Fibroblast of lung (primary cell): ENCODE measurements at regions not wholly inside any gene's neighbourhood (a gene's known extent, or its start where the extent isn't known, plus 50 kb on each side); places are given as distances from the start of the nearest gene placed in this dataset.
"Not testable (repeated sequence)": the region's sequence is repeated elsewhere in the genome, so short reads cannot be mapped to it uniquely, and the experiment has no call there.

Experiments used
- DNase-seq, 2 donors: peaks; one replicate each; pipeline versions ENCODE4 v3.0.0 to v3.0.0-alpha.2; 2010; ENCODE audit warnings: low read depth in 2 of 2
- H2AFZ ChIP-seq: 2 replicates; pipeline ENCODE4 v1.5.1; 2012; ENCODE audit warnings: low read length, control low read depth, inconsistent platforms
- H3K27ac ChIP-seq: 2 replicates; pipeline ENCODE4 v1.5.1; 2011; ENCODE audit warnings: low read length, control low read depth; ENCODE audit not compliant: insufficient read depth
- H3K27me3 ChIP-seq: 2 replicates; pipeline ENCODE4 v1.5.1; 2011; ENCODE audit warnings: mild to moderate bottlenecking, low read length; ENCODE audit not compliant: control insufficient read depth, insufficient read depth
- H3K36me3 ChIP-seq: 2 replicates; pipeline ENCODE4 v1.5.1; 2011; ENCODE audit warnings: low read length; ENCODE audit not compliant: control insufficient read depth, insufficient read depth
- H3K4me1 ChIP-seq: 2 replicates; pipeline ENCODE4 v1.5.1; 2011; ENCODE audit warnings: low read length; ENCODE audit not compliant: control insufficient read depth, insufficient read depth; ENCODE audit errors: extremely low read depth
- H3K4me2 ChIP-seq: 2 replicates; pipeline ENCODE4 v1.5.1; 2011; ENCODE audit warnings: low read length, control low read depth; ENCODE audit not compliant: insufficient read depth; ENCODE audit errors: extremely low read depth
- H3K4me3 ChIP-seq, 4 experiments: fragments of 200-600 bp in 1 of 4; sonication (generic) in 1 of 4; replicated peaks in 1 of 4; 2 replicates each; pipeline ENCODE4 v1.5.1; 2011 to 2016; ENCODE audit warnings: low read length in 4 of 4, low read depth in 3 of 4, mild to moderate bottlenecking in 3 of 4, control low read depth in 2 of 4, inconsistent platforms in 1 of 4, mixed read lengths in 1 of 4; ENCODE audit not compliant: insufficient read depth in 1 of 4; ENCODE audit errors: control extremely low read depth in 1 of 4
- H3K79me2 ChIP-seq: 2 replicates; pipeline ENCODE4 v1.5.1; 2012; ENCODE audit warnings: mild to moderate bottlenecking, low read length, inconsistent platforms; ENCODE audit not compliant: control insufficient read depth, insufficient read depth
- H3K9ac ChIP-seq: 2 replicates; pipeline ENCODE4 v1.5.1; 2011; ENCODE audit warnings: mild to moderate bottlenecking, low read length, control low read depth; ENCODE audit not compliant: insufficient read depth
- H3K9me3 ChIP-seq: 2 replicates; pipeline ENCODE4 v1.5.1; 2012; ENCODE audit warnings: low read depth, low read length; ENCODE audit not compliant: control insufficient read depth, insufficient read depth
- H4K20me1 ChIP-seq: 2 replicates; pipeline ENCODE4 v1.5.1; 2011; ENCODE audit warnings: low read length; ENCODE audit not compliant: control insufficient read depth, insufficient read depth; ENCODE audit errors: extremely low read depth
- EZH2 ChIP-seq: IDR thresholded peaks from 2 replicates; pipeline ENCODE4 v1.5.1; 2012; ENCODE audit warnings: low read length, control low read depth, mild to moderate bottlenecking; ENCODE audit errors: missing control alignments
- TF ChIP-seq, protein P1 (sequence below), 2 donors: IDR thresholded peaks in 1 of 2; conservative IDR thresholded peaks in 1 of 2; 1 replicate in 1 of 2; 2 replicates in 1 of 2; pipeline ENCODE4 v1.5.1; 2011 to 2012; ENCODE audit warnings: low read length in 2 of 2, control low read depth in 1 of 2, inconsistent platforms in 1 of 2, low read depth in 1 of 2, mild to moderate bottlenecking in 1 of 2

DNA sequence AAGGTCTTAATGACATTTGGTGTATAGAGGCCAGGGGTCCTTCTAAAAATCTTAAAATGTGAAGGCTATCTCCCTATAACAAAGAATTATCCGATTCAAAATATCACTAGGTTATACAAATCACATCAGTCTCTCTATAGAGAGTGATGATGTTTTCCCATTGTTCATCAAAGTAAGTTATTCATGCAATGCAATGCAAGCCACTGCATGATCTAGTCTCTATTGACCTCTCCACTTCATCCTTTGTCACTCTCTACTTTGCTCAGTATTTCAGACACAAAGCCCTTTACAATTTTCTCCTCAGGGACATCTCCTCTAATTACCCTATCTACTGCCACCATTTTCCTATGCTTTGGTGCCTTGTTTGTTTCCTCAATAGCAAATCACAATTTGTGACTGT is 628.0 kb downstream of the HTR1B start:
- no peak overlapping the region for H3K27ac ChIP-seq
- no peaks in the 10 kb centered on the region for H4K20me1 ChIP-seq
- H3K4me1 ChIP-seq: no peaks in the 10 kb centered on the region
- DNase-seq: no peak
- no peak overlapping the region for H3K9ac ChIP-seq
- no peaks in the 10 kb centered on the region for H3K27me3 ChIP-seq
- H2AFZ ChIP-seq: no peak overlapping the region
- no peak overlapping the region for H3K4me2 ChIP-seq
- H3K36me3 ChIP-seq: no peaks in the 10 kb centered on the region
- no peaks in the 10 kb centered on the region for H3K9me3 ChIP-seq
- TF ChIP-seq, protein P1, sequence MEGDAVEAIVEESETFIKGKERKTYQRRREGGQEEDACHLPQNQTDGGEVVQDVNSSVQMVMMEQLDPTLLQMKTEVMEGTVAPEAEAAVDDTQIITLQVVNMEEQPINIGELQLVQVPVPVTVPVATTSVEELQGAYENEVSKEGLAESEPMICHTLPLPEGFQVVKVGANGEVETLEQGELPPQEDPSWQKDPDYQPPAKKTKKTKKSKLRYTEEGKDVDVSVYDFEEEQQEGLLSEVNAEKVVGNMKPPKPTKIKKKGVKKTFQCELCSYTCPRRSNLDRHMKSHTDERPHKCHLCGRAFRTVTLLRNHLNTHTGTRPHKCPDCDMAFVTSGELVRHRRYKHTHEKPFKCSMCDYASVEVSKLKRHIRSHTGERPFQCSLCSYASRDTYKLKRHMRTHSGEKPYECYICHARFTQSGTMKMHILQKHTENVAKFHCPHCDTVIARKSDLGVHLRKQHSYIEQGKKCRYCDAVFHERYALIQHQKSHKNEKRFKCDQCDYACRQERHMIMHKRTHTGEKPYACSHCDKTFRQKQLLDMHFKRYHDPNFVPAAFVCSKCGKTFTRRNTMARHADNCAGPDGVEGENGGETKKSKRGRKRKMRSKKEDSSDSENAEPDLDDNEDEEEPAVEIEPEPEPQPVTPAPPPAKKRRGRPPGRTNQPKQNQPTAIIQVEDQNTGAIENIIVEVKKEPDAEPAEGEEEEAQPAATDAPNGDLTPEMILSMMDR (conservative IDR thresholded peaks at IDR 0.05 in 1 of 2, IDR thresholded peaks at IDR 0.05 in 1 of 2; ENCODE audit: low read depth in 1 of 2, low read length in 2 of 2): no peak
- no peak for TF ChIP-seq EZH2
- no peaks in the 10 kb centered on the region for H3K79me2 ChIP-seq
- H3K4me3 ChIP-seq: no peak overlapping the region

DNA sequence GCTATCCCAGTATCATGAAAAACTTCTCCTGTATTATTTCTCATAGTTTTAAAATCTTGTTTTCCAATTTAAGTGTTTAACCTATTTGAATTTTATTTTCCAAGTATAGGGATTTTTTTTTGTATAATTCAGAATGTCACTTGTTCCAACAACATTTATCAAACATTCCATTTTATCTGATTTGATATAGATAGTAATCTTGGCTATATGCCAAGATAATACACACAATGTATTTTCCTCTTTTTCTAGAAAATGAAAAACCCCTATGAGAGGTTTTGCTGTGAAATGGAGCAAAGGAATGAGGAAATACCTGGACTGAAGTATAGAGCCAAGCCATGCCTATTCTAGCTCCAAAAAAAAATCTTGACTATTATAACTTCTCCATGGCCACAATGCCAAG is 628.9 kb downstream of the HTR1B start:
- H3K27me3 ChIP-seq: no peaks in the 10 kb centered on the region
- H3K4me2 ChIP-seq: no peak overlapping the region
- no peaks in the 10 kb centered on the region for H3K4me1 ChIP-seq
- H3K27ac ChIP-seq: no peak overlapping the region
- no peaks in the 10 kb centered on the region for H3K79me2 ChIP-seq
- no peaks in the 10 kb centered on the region for H3K9me3 ChIP-seq
- DNase-seq: no peak
- H3K36me3 ChIP-seq: no peaks in the 10 kb centered on the region
- H4K20me1 ChIP-seq: no peaks in the 10 kb centered on the region
- H2AFZ ChIP-seq: no peak overlapping the region
- no peak overlapping the region for H3K9ac ChIP-seq
- TF ChIP-seq EZH2: no peak
- TF ChIP-seq, protein P1 (conservative IDR thresholded peaks at IDR 0.05 in 1 of 2, IDR thresholded peaks at IDR 0.05 in 1 of 2; ENCODE audit: low read depth in 1 of 2, low read length in 2 of 2): no peak
- H3K4me3 ChIP-seq: no peak overlapping the region

DNA sequence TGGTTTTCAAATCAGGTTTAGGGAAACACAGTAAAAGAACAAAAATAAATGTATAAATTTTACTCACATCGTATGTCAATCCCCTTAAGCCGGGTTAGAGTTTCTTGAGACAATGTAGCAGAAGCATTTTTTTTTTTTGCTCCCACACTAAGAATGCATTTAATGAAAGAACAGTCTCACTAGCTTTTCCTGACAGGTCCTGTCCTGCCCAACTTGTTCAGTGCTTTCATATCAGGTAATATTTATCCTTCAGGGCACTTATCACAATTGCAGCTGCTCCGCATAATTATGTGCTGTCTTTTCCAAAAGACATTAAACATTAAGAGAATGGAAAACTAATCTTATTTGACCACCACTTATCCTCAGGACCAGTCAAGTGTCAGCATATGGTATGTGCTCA is 632.0 kb downstream of the HTR1B start:
- Histone ChIP-seq H3K27me3 (no peaks in the 10 kb centered on the region), H2AFZ (no peak overlapping the region), H3K36me3 (no peaks in the 10 kb centered on the region), H3K4me3 (no peak overlapping the region), H3K4me1 (no peaks in the 10 kb centered on the region), H3K4me2 (no peak overlapping the region), H4K20me1 (no peaks in the 10 kb centered on the region), H3K9me3 (no peaks in the 10 kb centered on the region), H3K9ac (no peak overlapping the region), H3K79me2 (no peaks in the 10 kb centered on the region), H3K27ac (no peak overlapping the region)
- no peak for TF ChIP-seq EZH2
- TF ChIP-seq, protein P1 (conservative IDR thresholded peaks at IDR 0.05 in 1 of 2, IDR thresholded peaks at IDR 0.05 in 1 of 2; ENCODE audit: low read depth in 1 of 2, low read length in 2 of 2): no peak
- DNase-seq: no peak

DNA sequence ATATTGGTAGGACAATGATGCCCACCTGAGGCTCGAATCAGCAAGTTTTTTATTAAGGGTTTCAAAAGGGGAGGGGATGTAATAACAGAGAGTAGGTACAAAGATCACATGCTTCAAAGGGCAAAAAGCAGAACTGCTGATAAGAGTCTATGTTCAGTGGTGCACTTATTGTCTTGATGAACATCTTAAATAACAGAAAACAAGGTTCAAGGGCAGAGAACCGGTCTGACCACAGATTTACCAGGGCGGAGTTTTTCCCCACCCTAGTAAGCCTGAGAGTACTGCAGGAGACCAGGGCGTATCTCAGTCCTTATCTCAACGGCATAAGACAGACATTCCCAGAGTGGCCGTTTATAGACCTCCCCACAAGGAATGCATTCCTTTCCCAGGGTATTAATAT is 639.7 kb downstream of the HTR1B start:
- not testable (repeated sequence) for H3K4me2 ChIP-seq, H3K4me3 ChIP-seq, H2AFZ ChIP-seq, H3K27me3 ChIP-seq, H3K79me2 ChIP-seq, H3K9ac ChIP-seq, H4K20me1 ChIP-seq, H3K4me1 ChIP-seq, H3K36me3 ChIP-seq, H3K9me3 ChIP-seq, H3K27ac ChIP-seq, DNase-seq
